Activated CD4-positive, alpha-beta memory T cell treated with anti-CD3 and anti-CD28 coated beads for 36 hours (primary cell): ENCODE measurements at regions not wholly inside any gene's neighbourhood (a gene's known extent, or its start where the extent isn't known, plus 50 kb on each side); places are given as distances from the start of the nearest gene placed in this dataset.

Experiments used
- CTCF ChIA-PET: fragments of 350-600 bp; sonication (Branson Sonifier 250); formaldehyde crosslinking; loops from one replicate; lab custom pipeline; 2021; ENCODE audit warnings: antibody characterized with exemption, inconsistent platforms; lab: Charles Lee
- POLR2A ChIA-PET: fragments of 350-600 bp; sonication (Branson Sonifier 250); formaldehyde crosslinking; loops from one replicate; lab custom pipeline; 2021; ENCODE audit warnings: antibody characterized with exemption; lab: Charles Lee
- DNase-seq: peaks from one replicate; pipeline ENCODE4 v3.0.0-alpha.2; 2020
- H3K27ac Mint-ChIP-seq: one replicate; pipeline ENCODE4 v1.8.0; 2021; ENCODE audit warnings: mixed read lengths
- H3K27me3 Mint-ChIP-seq: one replicate; pipeline ENCODE4 v1.8.0; 2021; ENCODE audit warnings: mixed read lengths
- H3K36me3 Mint-ChIP-seq: one replicate; pipeline ENCODE4 v1.8.0; 2021; ENCODE audit warnings: mixed read lengths
- H3K4me1 Mint-ChIP-seq: one replicate; pipeline ENCODE4 v1.8.0; 2021; ENCODE audit warnings: low read depth, mixed read lengths
- H3K4me3 Mint-ChIP-seq: one replicate; pipeline ENCODE4 v1.8.0; 2021; ENCODE audit warnings: mild to moderate bottlenecking, mixed read lengths
- H3K9me3 Mint-ChIP-seq: one replicate; pipeline ENCODE4 v1.8.0; 2021; ENCODE audit warnings: mixed read lengths
- intact Hi-C: fragments of 100-400 bp; cut with micrococcal nuclease; formaldehyde crosslinking; loops from one replicate; pipeline ENCODE4 v1.15.1; 2023

DNA sequence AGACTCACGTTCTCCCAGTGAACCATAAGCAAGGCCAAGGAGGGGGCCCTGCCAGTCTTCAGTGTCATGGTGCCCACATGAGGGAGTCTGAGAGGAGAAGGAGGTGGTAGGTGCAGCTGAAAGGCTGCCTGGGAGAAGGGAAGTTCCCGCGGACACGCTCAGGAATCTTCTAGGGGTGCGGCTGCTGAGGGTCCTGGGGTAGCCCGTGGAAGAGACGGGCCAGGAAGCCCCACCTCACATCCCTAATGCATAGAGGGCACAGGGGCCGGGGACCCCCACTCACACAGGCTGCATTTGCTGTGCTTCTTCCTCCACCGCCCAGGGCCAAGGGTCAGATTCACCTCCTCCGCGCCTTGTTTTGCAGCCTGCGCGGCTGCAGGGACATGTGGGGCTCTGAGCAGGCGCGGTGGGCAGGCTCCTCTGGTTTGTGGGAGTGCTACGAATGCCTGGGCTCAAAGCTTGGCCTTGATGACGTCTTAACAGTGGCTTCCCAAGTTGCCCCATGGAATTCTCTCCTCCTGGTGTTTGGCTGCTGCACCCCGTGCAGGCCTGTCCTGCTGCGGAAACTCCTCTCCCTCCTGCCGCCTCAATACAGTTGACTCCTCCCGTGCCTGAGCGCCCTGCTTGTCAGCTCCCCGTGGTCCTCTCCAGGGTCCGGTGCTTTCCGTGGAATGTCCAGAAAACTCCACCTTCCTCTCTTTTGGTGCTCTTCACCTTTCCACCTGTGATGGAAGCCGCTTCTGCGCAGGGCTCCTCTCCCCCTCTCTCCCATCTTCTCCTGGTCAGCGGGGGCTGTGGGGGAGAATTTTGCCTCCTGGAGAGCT lies 95.7 kb downstream of the VAPA start:
- Mint-ChIP-seq H3K4me3 (no peak overlapping the region), H3K27ac (no peak overlapping the region), H3K4me1 (no peaks in the 10 kb centered on the region), H3K36me3 (no peaks in the 10 kb centered on the region), H3K27me3 (peaks cover 6% of the 10 kb centered on the region), H3K9me3 (no peaks in the 10 kb centered on the region)
- intact Hi-C loops: no loop called here
- POLR2A ChIA-PET: no interaction called here
- DNase-seq: no peak
- CTCF ChIA-PET: no interaction called here

DNA sequence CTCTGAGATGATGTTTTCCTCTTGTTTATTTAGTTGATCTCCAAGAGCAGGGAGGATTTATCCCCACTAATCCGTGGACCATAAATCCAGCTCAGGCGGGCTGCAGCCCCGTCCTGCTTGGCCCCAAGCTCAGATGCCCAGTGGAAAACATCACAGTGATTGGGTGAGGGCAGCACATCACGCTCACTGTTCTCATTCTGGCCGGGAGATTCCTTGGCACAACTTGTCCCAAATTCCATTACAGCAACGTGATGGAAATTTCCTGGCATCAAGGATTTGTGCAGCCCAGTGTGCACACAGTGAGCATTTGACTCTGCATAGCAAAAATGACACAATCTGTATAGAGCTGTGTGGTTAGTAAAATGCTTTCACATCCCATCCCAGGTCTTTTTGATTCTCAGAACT lies 96.8 kb downstream of the VAPA start:
- ChIA-PET POLR2A (no interaction called here), CTCF (no interaction called here)
- Mint-ChIP-seq H3K4me3 (no peak overlapping the region), H3K4me1 (no peaks in the 10 kb centered on the region), H3K27ac (no peak overlapping the region), H3K27me3 (peaks cover 6% of the 10 kb centered on the region), H3K9me3 (no peaks in the 10 kb centered on the region), H3K36me3 (no peaks in the 10 kb centered on the region)
- intact Hi-C loops: no loop called here
- no peak for DNase-seq

DNA sequence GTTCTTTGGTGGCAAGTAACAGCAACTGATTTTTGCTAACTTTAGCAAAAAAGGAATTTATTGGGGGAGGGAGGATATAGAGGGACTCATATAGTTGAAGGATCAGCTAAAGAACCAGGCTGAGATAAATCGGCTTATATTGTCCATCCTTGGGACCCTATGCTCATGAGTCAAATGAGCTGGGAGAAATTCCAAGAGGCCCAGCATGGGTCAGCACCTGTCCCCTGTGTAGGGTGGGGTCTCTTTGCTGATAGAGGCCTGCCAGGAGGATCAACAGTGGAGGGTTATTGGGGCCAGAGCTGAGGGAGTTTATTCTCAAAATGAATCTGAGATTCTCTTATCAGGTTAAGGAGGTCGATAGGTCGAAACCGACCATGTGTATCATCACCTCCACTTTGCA lies 97.2 kb downstream of the VAPA start:
- H3K4me1 Mint-ChIP-seq: no peaks in the 10 kb centered on the region
- no peaks in the 10 kb centered on the region for H3K9me3 Mint-ChIP-seq
- CTCF ChIA-PET: no interaction called here
- no peak for DNase-seq
- POLR2A ChIA-PET: no interaction called here
- H3K27me3 Mint-ChIP-seq: peaks cover 6% of the 10 kb centered on the region
- no peak overlapping the region for H3K4me3 Mint-ChIP-seq
- no peaks in the 10 kb centered on the region for H3K36me3 Mint-ChIP-seq
- H3K27ac Mint-ChIP-seq: no peak overlapping the region
- intact Hi-C loops: no loop called here

DNA sequence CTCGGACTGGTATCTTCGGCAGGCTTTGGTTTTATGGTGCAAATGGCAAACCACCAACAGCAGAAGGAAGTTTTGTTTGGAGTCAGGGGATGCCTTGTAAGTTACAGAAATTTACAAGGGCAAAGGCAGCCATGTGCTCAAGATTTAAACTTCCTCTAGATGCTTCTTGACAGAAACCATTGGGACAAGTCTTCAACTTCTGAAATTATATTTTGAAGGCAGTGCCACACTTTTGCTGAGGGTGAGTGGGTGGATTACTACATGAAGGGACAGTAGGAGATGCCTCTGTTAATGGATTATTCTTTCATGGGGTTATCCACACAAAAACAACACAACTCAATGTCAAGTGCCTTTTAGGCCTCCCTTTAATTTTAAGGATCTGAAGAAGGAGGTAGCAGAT lies 97.9 kb downstream of the VAPA start:
- POLR2A ChIA-PET: no interaction called here
- intact Hi-C loops: no loop called here
- H3K4me3 Mint-ChIP-seq: no peak overlapping the region
- H3K9me3 Mint-ChIP-seq: no peaks in the 10 kb centered on the region
- CTCF ChIA-PET: no interaction called here
- H3K27ac Mint-ChIP-seq: no peak overlapping the region
- H3K4me1 Mint-ChIP-seq: no peaks in the 10 kb centered on the region
- H3K36me3 Mint-ChIP-seq: no peaks in the 10 kb centered on the region
- H3K27me3 Mint-ChIP-seq: peaks cover 6% of the 10 kb centered on the region
- DNase-seq: no peak

DNA sequence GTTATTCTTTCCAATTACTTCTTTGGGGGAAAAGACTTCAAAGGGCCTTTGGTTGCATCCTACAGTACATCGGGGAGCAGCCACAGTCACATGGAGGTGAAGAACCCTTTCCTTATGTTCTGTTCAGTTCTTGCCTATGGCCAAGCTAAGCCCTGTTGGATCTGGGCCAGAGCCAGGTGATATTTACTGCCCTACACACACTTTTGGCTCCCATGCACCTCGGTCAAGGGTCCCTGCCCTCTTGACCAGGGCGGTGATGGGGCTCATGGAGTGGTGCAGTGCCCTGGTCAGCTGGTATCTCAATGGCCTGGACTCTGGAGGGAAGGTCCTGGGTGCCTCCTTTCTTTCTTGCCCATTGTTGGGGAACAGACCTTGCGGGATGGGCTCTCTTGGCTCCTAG lies 98.7 kb downstream of the VAPA start:
- CTCF ChIA-PET: no interaction called here
- Mint-ChIP-seq H3K27me3 (peaks cover 6% of the 10 kb centered on the region), H3K4me3 (no peak overlapping the region), H3K27ac (no peak overlapping the region), H3K36me3 (no peaks in the 10 kb centered on the region), H3K4me1 (no peaks in the 10 kb centered on the region), H3K9me3 (no peaks in the 10 kb centered on the region)
- POLR2A ChIA-PET: no interaction called here
- intact Hi-C loops: no loop called here
- no peak for DNase-seq

DNA sequence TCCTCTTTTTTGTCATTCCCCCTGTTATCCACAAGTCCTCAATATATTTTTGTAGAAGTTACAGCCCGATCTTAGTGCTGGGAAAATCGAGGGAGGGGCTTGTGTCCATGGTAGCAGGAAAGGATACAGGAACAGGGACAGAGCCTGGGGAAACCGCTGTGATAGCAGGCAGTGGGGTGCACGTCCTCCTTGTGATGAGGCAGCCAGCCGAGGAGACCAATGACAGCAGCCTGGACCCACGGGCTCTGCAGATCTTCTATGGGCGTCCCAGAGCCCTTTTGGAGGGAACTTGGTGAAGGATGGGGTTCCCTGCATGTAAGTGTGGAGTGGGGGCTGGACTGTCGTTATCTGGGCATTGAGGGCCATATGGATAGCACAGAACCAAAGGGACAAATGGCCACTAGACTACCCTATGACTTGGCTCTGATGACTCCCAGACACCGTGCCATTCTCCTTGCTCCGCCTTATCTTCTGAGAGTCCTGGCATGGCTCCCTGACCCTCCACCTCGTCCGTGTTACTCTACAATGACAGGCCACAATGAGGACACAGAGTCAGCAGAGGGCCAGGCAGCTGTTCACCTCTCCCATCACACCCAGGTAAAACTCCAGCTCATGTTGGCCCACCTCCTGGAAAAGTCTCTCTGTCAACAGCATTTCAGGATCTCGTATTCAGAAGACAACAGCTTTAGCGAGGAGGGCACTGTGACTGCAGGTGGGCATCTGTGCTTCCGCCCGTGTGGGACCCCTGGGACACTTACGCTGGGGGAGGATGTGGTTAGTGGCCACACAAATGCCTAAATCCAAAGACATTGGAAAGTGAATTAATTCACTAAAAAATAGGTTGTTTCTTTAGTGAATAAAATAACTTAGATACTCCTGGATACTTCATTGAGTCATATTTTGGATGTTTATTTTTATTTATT lies 100.1 kb downstream of the VAPA start:
- CTCF ChIA-PET: no interaction called here
- no peak for DNase-seq
- POLR2A ChIA-PET: no interaction called here

DNA sequence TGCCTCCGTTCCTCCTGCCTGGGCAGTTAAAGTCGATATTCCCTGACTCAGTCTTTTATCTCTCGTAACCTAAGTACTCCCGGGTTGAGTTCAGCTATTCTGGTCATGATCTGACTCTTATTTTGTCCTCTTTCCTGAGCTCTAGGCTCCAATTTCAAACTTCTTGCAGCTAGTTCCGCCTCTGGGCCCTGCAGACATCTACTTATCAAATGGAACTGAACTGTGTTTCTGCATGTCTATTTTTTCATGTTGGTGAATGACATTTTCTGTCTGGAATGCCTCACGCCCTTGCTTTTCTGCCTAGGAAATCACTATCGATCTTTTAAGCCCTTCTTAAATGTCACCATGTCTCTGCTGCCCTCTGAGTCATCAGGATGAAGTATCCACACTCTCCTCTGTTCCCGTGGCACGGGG lies 101.5 kb downstream of the VAPA start:
- DNase-seq: no peak
- intact Hi-C loops: no loop called here
- ChIA-PET POLR2A (no interaction called here), CTCF (no interaction called here)
- H3K4me1 Mint-ChIP-seq: no peaks in the 10 kb centered on the region
- H3K36me3 Mint-ChIP-seq: no peaks in the 10 kb centered on the region
- H3K27ac Mint-ChIP-seq: no peak overlapping the region
- no peaks in the 10 kb centered on the region for H3K27me3 Mint-ChIP-seq
- no peaks in the 10 kb centered on the region for H3K9me3 Mint-ChIP-seq
- no peak overlapping the region for H3K4me3 Mint-ChIP-seq

More for the DNA sequence above, 100.1 kb downstream of the VAPA start:
- Mint-ChIP-seq H3K9me3 (no peaks in the 10 kb centered on the region), H3K4me3 (no peak overlapping the region), H3K27me3 (peaks cover 2% of the 10 kb centered on the region), H3K4me1 (no peaks in the 10 kb centered on the region), H3K36me3 (no peaks in the 10 kb centered on the region), H3K27ac (no peak overlapping the region)
- intact Hi-C loops: no loop called here

DNA sequence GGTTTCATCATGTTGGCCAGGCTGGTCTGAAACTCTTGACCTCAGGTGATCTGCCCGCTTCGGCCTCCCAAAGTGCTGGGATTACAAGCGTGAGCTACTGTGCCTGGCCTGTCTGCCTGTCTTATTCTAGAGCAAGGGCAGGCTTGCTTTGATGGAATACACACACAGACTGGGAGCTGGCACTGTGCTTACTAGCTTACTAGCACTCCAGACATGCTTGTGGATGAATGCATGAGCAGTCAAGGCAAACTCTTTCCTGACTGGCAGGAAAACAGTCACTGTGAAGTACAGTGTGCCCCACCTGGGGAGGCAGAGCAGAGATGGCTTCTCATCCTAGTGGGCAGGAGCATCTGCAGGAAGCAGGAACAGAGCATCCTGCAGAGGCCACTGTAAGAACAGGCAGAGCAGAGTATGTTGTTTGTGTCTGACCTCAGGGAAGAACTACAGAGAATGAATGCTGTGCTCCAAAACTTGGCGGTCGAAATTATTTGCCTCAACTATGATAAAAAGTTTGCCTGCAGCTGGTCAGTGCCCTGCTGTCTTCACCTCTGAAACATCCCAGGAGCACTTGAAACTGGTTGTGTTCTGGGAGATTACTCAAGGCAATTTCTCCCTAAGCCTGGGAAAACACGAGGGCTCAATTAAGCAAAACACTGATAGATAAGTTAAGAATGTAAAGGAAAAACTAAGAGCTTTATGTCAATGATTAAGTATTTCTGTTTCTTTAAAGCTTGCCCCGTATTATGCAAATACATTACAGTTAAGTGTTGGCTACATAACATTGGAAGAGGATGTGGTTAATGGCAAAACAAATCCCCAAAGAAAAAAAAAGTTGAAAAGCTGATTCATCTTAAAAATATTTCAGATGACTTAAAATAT lies 102.4 kb downstream of the VAPA start:
- no peak for DNase-seq
- Mint-ChIP-seq H3K36me3 (no peaks in the 10 kb centered on the region), H3K4me1 (no peaks in the 10 kb centered on the region), H3K9me3 (no peaks in the 10 kb centered on the region), H3K27ac (no peak overlapping the region), H3K27me3 (no peaks in the 10 kb centered on the region), H3K4me3 (no peak overlapping the region)
- intact Hi-C loops: no loop called here
- ChIA-PET POLR2A (no interaction called here), CTCF (no interaction called here)

DNA sequence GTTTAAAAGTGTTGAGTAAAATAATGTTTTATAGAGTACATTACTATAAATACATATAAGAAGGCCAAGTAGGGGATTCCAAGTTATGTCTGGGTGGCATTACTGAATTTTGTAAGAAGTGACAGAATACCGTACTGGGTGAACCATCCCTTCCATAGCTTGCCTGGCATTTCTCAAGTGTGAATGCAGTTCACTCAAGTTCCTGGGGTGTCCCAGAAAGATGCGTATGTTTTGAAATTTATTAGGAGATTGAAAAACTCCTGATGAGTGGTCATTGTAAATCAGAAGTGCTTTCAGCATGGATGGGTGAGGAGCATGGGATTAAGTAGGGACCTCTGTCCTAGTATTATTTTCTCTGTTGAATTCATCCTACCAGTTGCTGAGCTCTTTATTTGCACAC lies 103.2 kb downstream of the VAPA start:
- POLR2A ChIA-PET: no interaction called here
- Mint-ChIP-seq H3K9me3 (no peaks in the 10 kb centered on the region), H3K4me1 (no peaks in the 10 kb centered on the region), H3K27ac (no peak overlapping the region), H3K4me3 (no peak overlapping the region), H3K27me3 (no peaks in the 10 kb centered on the region), H3K36me3 (no peaks in the 10 kb centered on the region)
- DNase-seq: no peak
- CTCF ChIA-PET: no interaction called here
- intact Hi-C loops: no loop called here

DNA sequence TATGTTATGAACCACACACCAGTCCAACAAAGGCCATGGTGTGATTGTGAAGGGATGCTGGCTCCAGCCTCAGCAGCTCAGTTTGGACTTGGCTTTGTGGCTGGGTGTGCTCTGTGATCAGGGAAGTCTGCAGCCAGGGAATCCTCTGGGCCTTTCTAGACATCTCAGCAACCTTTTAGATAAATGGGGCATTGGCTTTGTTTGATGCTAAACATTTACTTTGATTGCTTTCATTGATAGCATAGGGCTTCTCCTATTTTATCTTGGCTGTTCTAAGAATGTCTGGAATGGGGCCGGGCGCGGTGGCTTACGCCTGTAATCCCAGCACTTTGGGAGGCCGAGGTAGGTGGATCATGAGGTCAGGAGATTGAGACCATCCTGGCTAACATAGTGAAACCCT lies 104.5 kb downstream of the VAPA start:
- Mint-ChIP-seq H3K36me3 (no peaks in the 10 kb centered on the region), H3K27ac (no peak overlapping the region), H3K4me1 (no peaks in the 10 kb centered on the region), H3K27me3 (no peaks in the 10 kb centered on the region), H3K9me3 (no peaks in the 10 kb centered on the region), H3K4me3 (no peak overlapping the region)
- CTCF ChIA-PET: no interaction called here
- intact Hi-C loops: no loop called here
- DNase-seq: no peak
- POLR2A ChIA-PET: no interaction called here

DNA sequence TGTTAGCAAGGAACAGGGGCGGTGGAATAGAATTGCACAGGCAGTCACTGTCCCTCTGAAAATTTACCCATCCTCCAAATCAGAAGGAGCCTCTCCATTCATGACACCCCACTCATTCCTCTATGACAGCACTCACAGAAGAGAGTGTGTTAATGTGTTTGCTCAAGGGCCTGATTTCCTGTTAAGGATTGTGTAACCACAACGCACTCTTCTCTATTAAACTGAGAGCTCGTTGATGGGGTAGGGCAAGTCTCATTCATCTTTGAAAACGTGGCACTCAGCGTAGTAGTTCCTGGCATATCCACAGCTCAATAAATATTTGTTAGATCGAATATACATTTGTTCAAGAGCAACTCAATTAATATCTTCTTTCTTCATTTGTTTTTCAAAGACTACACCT lies 106.4 kb downstream of the VAPA start:
- H3K36me3 Mint-ChIP-seq: no peaks in the 10 kb centered on the region
- DNase-seq: no peak
- ChIA-PET CTCF (no interaction called here), POLR2A (no interaction called here)
- no peaks in the 10 kb centered on the region for H3K4me1 Mint-ChIP-seq
- H3K4me3 Mint-ChIP-seq: no peak overlapping the region
- no peak overlapping the region for H3K27ac Mint-ChIP-seq
- H3K9me3 Mint-ChIP-seq: no peaks in the 10 kb centered on the region
- intact Hi-C loops: no loop called here
- no peaks in the 10 kb centered on the region for H3K27me3 Mint-ChIP-seq

DNA sequence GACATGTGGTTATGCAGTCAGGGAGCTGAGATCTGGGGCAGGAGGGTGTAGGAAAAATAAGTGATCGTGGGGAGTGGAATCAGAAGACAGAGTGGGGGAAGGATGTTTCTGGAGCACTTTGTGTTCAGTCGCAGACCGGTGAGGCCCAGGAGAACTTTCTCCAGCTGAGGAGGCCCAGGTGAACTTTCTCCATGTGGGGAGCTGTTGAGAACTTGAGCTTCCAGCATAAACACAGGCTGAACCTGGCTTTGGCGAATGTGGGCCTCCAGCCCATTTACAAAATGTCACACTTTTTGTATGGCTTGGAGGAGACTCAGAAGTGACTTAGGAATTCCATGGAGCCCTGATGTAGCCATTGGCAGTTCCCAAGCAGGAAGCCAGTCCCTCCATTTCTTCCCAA lies 108.5 kb downstream of the VAPA start:
- no peaks in the 10 kb centered on the region for H3K27me3 Mint-ChIP-seq
- H3K27ac Mint-ChIP-seq: no peak overlapping the region
- intact Hi-C loops: no loop called here
- H3K4me1 Mint-ChIP-seq: no peaks in the 10 kb centered on the region
- POLR2A ChIA-PET: no interaction called here
- no peak overlapping the region for H3K4me3 Mint-ChIP-seq
- H3K36me3 Mint-ChIP-seq: no peaks in the 10 kb centered on the region
- DNase-seq: no peak
- CTCF ChIA-PET: no interaction called here
- H3K9me3 Mint-ChIP-seq: no peaks in the 10 kb centered on the region
